G401 (cell line): ENCODE measurements at regions not wholly inside any gene's neighbourhood (a gene's known extent, or its start where the extent isn't known, plus 50 kb on each side); places are given as distances from the start of the nearest gene placed in this dataset.

ENCODE experiments used
- DNase-seq: peaks from one replicate; pipeline ENCODE4 v3.0.0-alpha.2; 2015; ENCODE audit warnings: low spot score
- in situ Hi-C: cut with HindIII; loops from 2 replicates; pipeline ENCODE4 v1.10.0; 2016; ENCODE audit warnings: low sequenced_read_pairs, mixed read lengths

GRCh38 chr13:83274679-83275078 is 607.6 kb downstream of the SLITRK1 start:
- in situ Hi-C loops, result no loop called here
- DNase-seq, result no peak

DNA sequence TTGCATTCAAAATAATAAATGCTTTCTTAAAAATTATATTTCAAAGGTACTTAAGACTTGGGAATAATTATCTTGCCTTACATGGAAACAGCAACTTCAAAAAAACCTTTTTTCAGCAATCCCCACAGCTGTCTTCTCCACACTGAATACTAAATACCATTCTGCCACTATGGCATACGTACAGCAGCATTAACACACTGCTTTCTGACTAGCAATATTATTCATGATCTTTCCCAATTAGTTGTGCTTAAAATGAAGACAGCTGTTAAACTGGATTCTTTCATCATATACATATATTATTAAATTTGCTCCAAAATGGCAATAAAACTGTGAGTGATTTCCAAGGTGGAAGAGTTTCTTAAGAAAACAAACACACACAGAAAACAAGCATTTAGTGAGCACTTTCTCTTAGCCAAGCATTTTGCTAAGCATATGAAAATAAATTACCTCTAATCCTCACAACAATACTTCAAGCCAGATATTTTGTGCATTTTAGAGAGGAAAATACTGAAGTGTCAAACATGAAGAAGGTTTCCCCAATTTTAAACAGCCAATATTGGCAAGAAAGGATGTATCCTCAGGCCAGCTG is 609.5 kb downstream of the SLITRK1 start:
- DNase-seq, result no peak
- in situ Hi-C loops, result no loop called here

- DNase-seq, result no peak
- in situ Hi-C loops, result no loop called here
Measured at GRCh38 chr13:83272076-83272475, 610.2 kb downstream of the SLITRK1 start.

- no peak for DNase-seq
- in situ Hi-C loops, result no loop called here
Measured at GRCh38 chr13:83265279-83265678, 617.0 kb downstream of the SLITRK1 start.

GRCh38 chr13:83248751-83249150 is 633.5 kb downstream of the SLITRK1 start:
- DNase-seq, result no peak
- in situ Hi-C loops, result no loop called here

GRCh38 chr13:83232626-83233025 is 649.6 kb downstream of the SLITRK1 start:
- no peak for DNase-seq
- in situ Hi-C loops, result no loop called here

GRCh38 chr13:83229574-83230305 is 652.5 kb downstream of the SLITRK1 start:
- in situ Hi-C loops, result no loop called here
- no peak for DNase-seq

DNA sequence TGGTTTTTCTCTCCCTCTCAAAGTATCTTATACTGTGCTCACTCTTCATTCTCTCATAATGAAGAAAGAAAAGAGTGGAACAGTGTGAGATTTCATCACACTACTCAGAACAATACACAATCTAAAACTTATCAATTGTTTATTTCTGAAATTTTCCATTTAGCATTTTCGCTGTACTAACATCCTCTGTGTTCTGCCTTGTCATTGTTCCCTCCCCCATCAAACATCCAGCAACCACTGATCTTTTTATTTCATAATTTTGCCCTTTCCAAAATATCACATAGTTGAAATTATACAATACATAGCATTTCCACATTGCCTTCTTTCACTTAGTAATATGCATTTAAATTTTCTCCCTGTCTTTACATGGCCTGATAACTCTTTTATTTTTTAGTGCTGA is 658.7 kb downstream of the SLITRK1 start:
- no peak for DNase-seq
- in situ Hi-C loops, result no loop called here

GRCh38 chr13:83221813-83222241 is 660.4 kb downstream of the SLITRK1 start:
- DNase-seq, result no peak
- in situ Hi-C loops, result no loop called here

DNA sequence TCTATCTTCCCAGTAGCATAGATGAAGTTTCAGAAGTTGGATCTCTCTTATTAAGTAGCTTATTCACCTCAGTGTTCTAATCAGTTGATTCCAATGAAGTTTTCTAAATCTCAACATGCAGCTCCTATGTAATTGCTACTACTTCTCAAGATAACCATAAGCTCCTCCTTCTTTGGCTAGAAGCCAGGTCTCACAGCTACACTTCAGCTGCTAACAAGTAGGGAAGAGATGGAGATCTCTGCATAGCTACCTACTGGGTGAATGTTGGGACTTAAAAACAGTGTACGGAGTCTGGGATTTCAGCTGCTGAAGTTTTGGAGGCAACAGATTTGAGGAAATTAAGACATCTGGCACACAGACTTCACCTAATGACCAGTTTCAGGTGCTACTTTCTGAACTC is 661.0 kb downstream of the SLITRK1 start:
- in situ Hi-C loops, result no loop called here
- no peak for DNase-seq

- DNase-seq, result no peak
- in situ Hi-C loops, result no loop called here
Measured at GRCh38 chr13:83220241-83220640, 662.0 kb downstream of the SLITRK1 start.

GRCh38 chr13:83219832-83220231 is 662.4 kb downstream of the SLITRK1 start:
- in situ Hi-C loops, result no loop called here
- DNase-seq, result no peak

- DNase-seq, result no peak
- in situ Hi-C loops, result no loop called here
Measured at GRCh38 chr13:83216479-83217245, 665.6 kb downstream of the SLITRK1 start.

- DNase-seq, result no peak
- in situ Hi-C loops, result no loop called here
Measured at GRCh38 chr13:83215627-83216026, 666.6 kb downstream of the SLITRK1 start.

- in situ Hi-C loops, result no loop called here
- no peak for DNase-seq
Measured at GRCh38 chr13:83214452-83214851, 667.8 kb downstream of the SLITRK1 start.

- in situ Hi-C loops, result no loop called here
- DNase-seq, result no peak
Measured at GRCh38 chr13:83211301-83211700, 671.0 kb downstream of the SLITRK1 start.

GRCh38 chr13:83204886-83205285 is 677.4 kb downstream of the SLITRK1 start:
- no peak for DNase-seq
- in situ Hi-C loops, result no loop called here

- peak; percentile 14 for DNase-seq
- in situ Hi-C loops, result no loop called here
Measured at GRCh38 chr13:83201506-83201905, 680.8 kb downstream of the SLITRK1 start.

GRCh38 chr13:83197316-83197715 is 685.0 kb downstream of the SLITRK1 start:
- DNase-seq, result no peak
- in situ Hi-C loops, result no loop called here

DNA sequence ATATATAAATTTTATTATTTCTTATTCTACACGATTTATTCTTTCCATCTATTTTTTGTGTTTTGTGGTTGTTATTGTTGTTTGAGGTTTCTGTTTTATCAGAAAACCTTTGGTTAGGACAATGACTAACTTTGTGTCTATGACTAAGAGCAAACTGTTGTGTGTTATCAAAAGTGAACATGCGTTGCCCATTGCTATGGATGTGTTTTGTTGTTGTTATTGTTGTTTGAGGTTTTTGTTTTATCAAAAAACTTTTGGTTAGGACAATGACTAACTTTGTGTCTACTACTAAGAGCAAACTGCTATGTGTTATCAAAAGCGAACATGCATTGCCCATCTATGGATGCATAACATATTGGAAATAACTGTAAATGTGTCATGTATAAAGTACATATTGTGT is 692.3 kb downstream of the SLITRK1 start:
- in situ Hi-C loops, result no loop called here
- DNase-seq, result no peak
